DND-41 (cell line): ENCODE measurements at regions not wholly inside any gene's neighbourhood (a gene's known extent, or its start where the extent isn't known, plus 50 kb on each side); places are given as distances from the start of the nearest gene placed in this dataset.

Experiments used
- EZH2 ChIP-seq: IDR thresholded peaks from 3 replicates; pipeline ENCODE4 v1.6.1; 2012; ENCODE audit warnings: borderline replicate concordance, low read depth, mild to moderate bottlenecking, moderate library complexity, low read length, inconsistent platforms; ENCODE audit not compliant: severe bottlenecking
- TF ChIP-seq, protein P1 (sequence below): IDR thresholded peaks from 2 replicates; pipeline ENCODE4 v1.5.1; 2012; ENCODE audit warnings: borderline replicate concordance, low read length, moderate library complexity, mild to moderate bottlenecking; ENCODE audit not compliant: poor library complexity, severe bottlenecking; ENCODE audit errors: extremely low read depth

GRCh38 chr11:127943152-127943551, 644.2 kb downstream of the ETS1 start:
- TF ChIP-seq, protein P1, sequence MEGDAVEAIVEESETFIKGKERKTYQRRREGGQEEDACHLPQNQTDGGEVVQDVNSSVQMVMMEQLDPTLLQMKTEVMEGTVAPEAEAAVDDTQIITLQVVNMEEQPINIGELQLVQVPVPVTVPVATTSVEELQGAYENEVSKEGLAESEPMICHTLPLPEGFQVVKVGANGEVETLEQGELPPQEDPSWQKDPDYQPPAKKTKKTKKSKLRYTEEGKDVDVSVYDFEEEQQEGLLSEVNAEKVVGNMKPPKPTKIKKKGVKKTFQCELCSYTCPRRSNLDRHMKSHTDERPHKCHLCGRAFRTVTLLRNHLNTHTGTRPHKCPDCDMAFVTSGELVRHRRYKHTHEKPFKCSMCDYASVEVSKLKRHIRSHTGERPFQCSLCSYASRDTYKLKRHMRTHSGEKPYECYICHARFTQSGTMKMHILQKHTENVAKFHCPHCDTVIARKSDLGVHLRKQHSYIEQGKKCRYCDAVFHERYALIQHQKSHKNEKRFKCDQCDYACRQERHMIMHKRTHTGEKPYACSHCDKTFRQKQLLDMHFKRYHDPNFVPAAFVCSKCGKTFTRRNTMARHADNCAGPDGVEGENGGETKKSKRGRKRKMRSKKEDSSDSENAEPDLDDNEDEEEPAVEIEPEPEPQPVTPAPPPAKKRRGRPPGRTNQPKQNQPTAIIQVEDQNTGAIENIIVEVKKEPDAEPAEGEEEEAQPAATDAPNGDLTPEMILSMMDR: no peak
- no peak for TF ChIP-seq EZH2
